Upper lobe of right lung (tissue), 1 donor: ENCODE measurements at regions not wholly inside any gene's neighbourhood (a gene's known extent, or its start where the extent isn't known, plus 50 kb on each side); places are given as distances from the start of the nearest gene placed in this dataset.

Experiments used
- ATAC-seq: fragments of 200-7000 bp; cut with Tn5 transposase; one replicate; pipeline ENCODE4 v1.9.1; 2020; ENCODE audit warnings: mild to moderate bottlenecking, moderate library complexity
- DNase-seq: peaks from one replicate; pipeline ENCODE4 v3.0.0-alpha.2; 2020
- H3K27ac ChIP-seq: fragments of 200-600 bp; one replicate; pipeline ENCODE4 v1.8.0; 2022
- H3K27me3 ChIP-seq: fragments of 200-600 bp; one replicate; pipeline ENCODE4 v1.8.0; 2022; ENCODE audit warnings: mild to moderate bottlenecking
- H3K36me3 ChIP-seq: fragments of 200-600 bp; one replicate; pipeline ENCODE4 v1.8.0; 2022
- H3K4me1 ChIP-seq: fragments of 200-600 bp; one replicate; pipeline ENCODE4 v1.8.0; 2022
- H3K4me3 ChIP-seq: fragments of 200-600 bp; one replicate; pipeline ENCODE4 v1.8.0; 2022; ENCODE audit warnings: mild to moderate bottlenecking
- H3K9me3 ChIP-seq: fragments of 200-600 bp; one replicate; pipeline ENCODE4 v1.8.0; 2022
- intact Hi-C: fragments of 100-400 bp; cut with DNase I; formaldehyde crosslinking; loops from one replicate; pipeline ENCODE4 v1.11.0; 2022
- TF ChIP-seq, protein P1 (sequence below): fragments of 200-600 bp; IDR thresholded peaks from one replicate; pipeline ENCODE4 v1.8.0; 2022; ENCODE audit warnings: antibody characterized with exemption
- donor health status: DM: no; HTN: yes; CAD: no; lungs with severe emphysema.

DNA sequence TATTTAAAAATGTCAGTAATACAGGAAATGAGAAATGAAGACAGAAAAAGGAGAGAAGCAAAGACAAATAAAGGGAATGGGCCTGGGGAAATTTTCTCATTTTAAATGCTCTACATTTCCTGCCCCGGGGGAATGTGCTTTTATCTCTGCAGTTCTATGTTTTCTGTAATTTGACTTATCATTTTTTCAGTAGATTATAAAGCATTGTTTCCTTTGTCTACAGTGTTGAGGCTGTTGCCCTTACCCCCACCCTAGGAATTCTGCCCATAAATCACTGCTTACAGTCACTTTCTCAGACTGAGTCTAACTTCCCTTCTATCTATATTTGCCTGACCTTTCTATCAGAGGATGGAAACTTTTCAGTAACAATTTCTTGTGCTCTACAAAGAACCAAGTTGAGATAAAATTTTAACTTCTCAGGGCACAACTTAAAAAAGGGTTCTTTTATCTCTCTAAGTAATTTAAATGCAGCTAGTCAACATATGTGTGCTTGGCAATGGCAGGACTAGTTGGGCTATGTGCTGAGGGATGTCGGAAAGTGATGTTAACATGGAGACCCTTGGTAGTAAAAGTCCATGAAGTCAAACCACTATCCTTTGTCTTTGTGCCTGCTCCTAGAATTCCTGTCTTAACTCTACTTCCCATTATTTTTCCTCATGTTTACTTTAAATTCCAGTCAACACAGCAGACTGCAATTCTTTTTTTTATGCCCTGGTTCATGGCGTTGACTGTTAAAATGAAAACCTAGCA lies 146.5 kb upstream of the MMADHC start:
- intact Hi-C loops = no loop called here
- H3K4me3 ChIP-seq = no peak overlapping the region
- no peak overlapping the region for H3K27ac ChIP-seq
- DNase-seq (no peak), ATAC-seq (no peak)
- no peaks in the 10 kb centered on the region for H3K9me3 ChIP-seq
- TF ChIP-seq, protein P1, sequence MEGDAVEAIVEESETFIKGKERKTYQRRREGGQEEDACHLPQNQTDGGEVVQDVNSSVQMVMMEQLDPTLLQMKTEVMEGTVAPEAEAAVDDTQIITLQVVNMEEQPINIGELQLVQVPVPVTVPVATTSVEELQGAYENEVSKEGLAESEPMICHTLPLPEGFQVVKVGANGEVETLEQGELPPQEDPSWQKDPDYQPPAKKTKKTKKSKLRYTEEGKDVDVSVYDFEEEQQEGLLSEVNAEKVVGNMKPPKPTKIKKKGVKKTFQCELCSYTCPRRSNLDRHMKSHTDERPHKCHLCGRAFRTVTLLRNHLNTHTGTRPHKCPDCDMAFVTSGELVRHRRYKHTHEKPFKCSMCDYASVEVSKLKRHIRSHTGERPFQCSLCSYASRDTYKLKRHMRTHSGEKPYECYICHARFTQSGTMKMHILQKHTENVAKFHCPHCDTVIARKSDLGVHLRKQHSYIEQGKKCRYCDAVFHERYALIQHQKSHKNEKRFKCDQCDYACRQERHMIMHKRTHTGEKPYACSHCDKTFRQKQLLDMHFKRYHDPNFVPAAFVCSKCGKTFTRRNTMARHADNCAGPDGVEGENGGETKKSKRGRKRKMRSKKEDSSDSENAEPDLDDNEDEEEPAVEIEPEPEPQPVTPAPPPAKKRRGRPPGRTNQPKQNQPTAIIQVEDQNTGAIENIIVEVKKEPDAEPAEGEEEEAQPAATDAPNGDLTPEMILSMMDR = no peak
- H3K36me3 ChIP-seq = no peaks in the 10 kb centered on the region
- H3K4me1 ChIP-seq = peaks cover 11% of the 10 kb centered on the region
- H3K27me3 ChIP-seq = no peaks in the 10 kb centered on the region

DNA sequence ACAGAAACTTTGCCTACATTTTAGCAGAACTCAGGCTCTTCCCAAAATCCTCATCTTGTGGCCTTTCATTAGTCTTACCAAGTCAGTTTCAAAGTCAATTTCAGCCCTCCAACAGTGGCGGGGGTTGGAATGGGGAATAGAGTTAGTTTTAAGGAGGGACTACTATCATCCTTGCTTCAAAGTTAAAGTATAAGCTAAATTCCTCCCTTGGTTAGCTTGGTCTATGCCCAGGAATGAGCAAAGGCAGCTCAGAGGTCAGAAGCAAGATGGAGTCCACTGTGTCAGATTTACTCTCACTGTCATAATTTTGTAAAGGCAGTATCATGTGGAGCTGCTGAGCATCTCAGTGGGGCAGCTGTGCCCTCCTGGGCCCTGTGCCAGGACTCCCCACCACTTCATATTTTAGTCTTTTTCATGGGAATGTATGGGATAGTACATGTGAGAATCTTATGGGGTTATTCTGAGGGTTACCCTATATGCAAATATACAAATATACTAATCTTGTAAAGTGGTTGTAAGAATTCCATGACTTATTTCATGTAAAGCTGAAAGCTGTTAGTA lies 145.2 kb upstream of the MMADHC start:
- no peak overlapping the region for H3K4me3 ChIP-seq
- H3K27ac ChIP-seq = no peak overlapping the region
- H3K4me1 ChIP-seq = peaks cover 11% of the 10 kb centered on the region
- H3K9me3 ChIP-seq = no peaks in the 10 kb centered on the region
- H3K36me3 ChIP-seq = no peaks in the 10 kb centered on the region
- no peak for DNase-seq
- H3K27me3 ChIP-seq = no peaks in the 10 kb centered on the region
- ATAC-seq = no peak
- TF ChIP-seq, protein P1 = no peak
- intact Hi-C loops = no loop called here

DNA sequence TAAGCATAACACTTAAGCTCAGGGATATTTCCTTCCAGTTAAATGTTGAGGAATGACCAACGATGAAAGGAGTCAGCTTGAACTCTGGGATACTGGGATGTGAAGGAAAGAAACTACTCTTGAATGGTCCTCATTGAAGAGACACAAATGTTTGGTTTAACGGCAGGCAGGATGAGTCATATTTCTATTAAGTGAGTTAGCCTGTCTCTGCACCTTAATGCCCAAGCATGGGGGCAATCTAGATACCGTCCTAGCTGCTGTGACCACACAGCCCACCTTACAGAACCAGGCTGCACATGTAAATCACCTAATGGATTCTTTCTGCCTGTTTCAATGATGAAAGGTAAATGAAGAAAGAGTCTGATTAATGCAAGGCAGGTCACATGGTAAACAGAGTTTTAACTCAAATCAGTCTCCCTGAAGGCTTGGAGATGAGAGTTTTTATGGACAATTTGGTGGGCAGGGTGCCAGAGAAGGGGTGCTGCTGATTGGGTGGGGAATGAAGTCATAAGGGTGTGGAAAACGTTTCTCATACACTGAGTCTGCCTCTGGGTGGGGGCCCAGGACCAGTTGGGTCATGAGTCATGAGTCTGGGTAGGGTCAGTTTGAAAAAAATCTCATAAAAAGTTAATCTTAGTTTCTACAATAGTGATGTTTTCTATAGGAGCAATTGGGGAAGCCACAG lies 144.6 kb upstream of the MMADHC start:
- peaks cover 11% of the 10 kb centered on the region for H3K4me1 ChIP-seq
- H3K27me3 ChIP-seq = no peaks in the 10 kb centered on the region
- intact Hi-C loops = no loop called here
- TF ChIP-seq, protein P1 = no peak
- no peak overlapping the region for H3K27ac ChIP-seq
- no peak overlapping the region for H3K4me3 ChIP-seq
- no peaks in the 10 kb centered on the region for H3K36me3 ChIP-seq
- ATAC-seq = no peak
- H3K9me3 ChIP-seq = no peaks in the 10 kb centered on the region
- no peak for DNase-seq

DNA sequence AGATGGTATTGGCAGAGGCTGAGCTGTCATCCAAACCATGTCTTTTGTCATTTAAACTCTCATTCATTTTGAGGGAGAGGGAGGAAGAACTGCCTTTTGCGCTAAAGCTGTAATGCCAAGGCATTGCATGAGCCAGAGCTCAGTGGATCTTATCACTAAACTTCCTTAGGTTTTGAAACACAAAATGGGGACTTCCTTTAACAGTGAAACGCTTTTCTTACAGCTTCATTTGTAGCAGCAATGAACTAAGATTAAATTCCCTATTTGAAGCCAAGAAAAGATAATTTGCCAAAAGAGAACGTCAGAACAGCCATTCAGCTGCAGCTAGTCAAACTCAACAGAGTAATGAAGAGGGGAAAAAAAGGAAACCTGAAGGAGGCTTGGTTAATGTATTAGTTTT lies 143.5 kb upstream of the MMADHC start:
- TF ChIP-seq, protein P1 = no peak
- intact Hi-C loops = no loop called here
- peaks cover 11% of the 10 kb centered on the region for H3K4me1 ChIP-seq
- no peaks in the 10 kb centered on the region for H3K27me3 ChIP-seq
- H3K9me3 ChIP-seq = no peaks in the 10 kb centered on the region
- H3K36me3 ChIP-seq = no peaks in the 10 kb centered on the region
- DNase-seq = no peak
- no peak overlapping the region for H3K4me3 ChIP-seq
- no peak for ATAC-seq
- H3K27ac ChIP-seq = no peak overlapping the region

DNA sequence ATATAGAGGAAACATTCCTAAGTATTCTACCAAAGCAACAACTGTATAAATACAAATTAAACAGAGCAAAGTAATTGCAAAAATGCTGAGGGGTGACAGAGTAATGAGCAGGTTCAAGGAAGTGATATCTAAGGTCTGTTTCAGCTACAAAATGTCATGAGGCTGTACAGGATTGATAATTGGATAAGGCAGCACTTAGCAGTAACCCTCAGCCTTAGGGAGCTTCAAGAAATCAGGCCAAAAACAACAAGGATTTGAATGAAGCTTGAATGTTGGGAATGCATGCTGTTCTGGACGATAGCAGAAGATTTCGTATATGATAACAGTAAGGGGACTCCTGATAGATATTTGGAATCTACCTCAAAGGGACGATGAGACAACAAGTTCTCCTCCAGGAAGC lies 142.0 kb upstream of the MMADHC start:
- Histone ChIP-seq H3K36me3 (no peaks in the 10 kb centered on the region), H3K27me3 (no peaks in the 10 kb centered on the region), H3K27ac (no peak overlapping the region), H3K4me3 (no peak overlapping the region), H3K4me1 (peaks cover 8% of the 10 kb centered on the region), H3K9me3 (no peaks in the 10 kb centered on the region)
- intact Hi-C loops = no loop called here
- ATAC-seq (no peak), DNase-seq (no peak)
- TF ChIP-seq, protein P1 = no peak
